NCI-H82 (cell line): ENCODE measurements at regions not wholly inside any gene's neighbourhood (a gene's known extent, or its start where the extent isn't known, plus 50 kb on each side); places are given as distances from the start of the nearest gene placed in this dataset.

Experiments used
- DNase-seq: peaks from one replicate; lab custom pipeline; 2025; lab: John Stamatoyannopoulos, UW

- no peak for DNase-seq
Measured at GRCh38 chr4:44817930-44818329, 91.6 kb upstream of the GNPDA2 start.

GRCh38 chr4:44806071-44806470 lies 79.7 kb upstream of the GNPDA2 start:
- DNase-seq = no peak

- DNase-seq = no peak
Measured at GRCh38 chr4:44804301-44804700, 77.9 kb upstream of the GNPDA2 start.

GRCh38 chr4:44801384-44801783 lies 75.0 kb upstream of the GNPDA2 start:
- DNase-seq = no peak

GRCh38 chr4:44791831-44792230 lies 65.5 kb upstream of the GNPDA2 start:
- no peak for DNase-seq

- no peak for DNase-seq
Measured at GRCh38 chr4:44777115-44777514, 50.8 kb upstream of the GNPDA2 start.
